Skin epidermis (tissue), 12 donors: ENCODE measurements at regions not wholly inside any gene's neighbourhood (a gene's known extent, or its start where the extent isn't known, plus 50 kb on each side); places are given as distances from the start of the nearest gene placed in this dataset.

Source experiments
- H3K27ac ChIP-seq, 21 experiments: fragments of 200-600 bp; sonication (generic) in 11 of 21; one replicate each; pipeline ENCODE4 v1.5.0; 2020; ENCODE audit warnings: mild to moderate bottlenecking in 3 of 21, inconsistent platforms in 2 of 21, moderate library complexity in 2 of 21
- H3K4me3 ChIP-seq, 7 experiments: fragments of 200-600 bp; sonication (generic) in 2 of 7; one replicate each; pipeline ENCODE4 v1.5.0; 2020; ENCODE audit warnings: inconsistent platforms in 2 of 7, mild to moderate bottlenecking in 2 of 7, moderate library complexity in 1 of 7

DNA sequence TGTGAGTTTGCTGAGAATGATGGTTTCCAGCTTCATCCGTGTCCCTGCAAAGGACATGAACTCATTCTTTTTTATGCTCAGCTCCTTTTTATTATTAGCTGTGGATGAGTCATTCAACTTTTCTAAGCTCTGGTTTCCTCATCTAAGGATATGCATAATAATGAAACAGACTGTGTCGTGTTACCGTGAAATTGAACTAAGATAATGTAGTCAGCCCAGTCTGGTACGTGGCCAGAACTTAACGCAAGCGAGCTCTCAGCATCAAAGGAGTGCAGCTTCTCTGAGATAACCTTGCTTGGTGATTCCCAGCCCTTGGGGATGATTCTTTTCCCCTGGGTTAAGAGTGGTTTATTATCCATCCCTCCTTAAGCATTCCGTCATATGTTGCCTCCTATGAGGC, 454.3 kb upstream of the EEF2KMT start:
- H3K27ac ChIP-seq: no peak overlapping the region
- H3K4me3 ChIP-seq: no peak overlapping the region

DNA sequence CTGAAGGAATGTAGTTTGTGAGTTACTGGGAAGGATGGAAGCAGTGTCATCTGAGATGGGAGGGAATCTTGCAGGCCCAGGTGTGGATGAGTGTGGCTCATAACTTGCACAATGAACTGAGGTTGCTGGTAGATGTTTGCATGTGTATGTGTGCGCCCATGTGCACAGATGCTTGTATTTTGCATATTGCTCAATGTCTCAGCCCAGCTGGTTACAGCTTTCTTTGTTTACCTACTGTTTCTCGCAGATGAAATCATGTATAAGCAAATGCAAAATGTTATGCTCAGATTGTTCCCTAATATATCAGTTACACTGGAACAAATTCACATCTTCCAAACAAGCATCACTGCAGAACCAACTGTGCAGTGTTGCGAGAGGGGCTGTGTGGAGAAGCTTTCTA, 452.2 kb upstream of the EEF2KMT start:
- H3K27ac ChIP-seq: no peak overlapping the region
- H3K4me3 ChIP-seq: no peak overlapping the region

DNA sequence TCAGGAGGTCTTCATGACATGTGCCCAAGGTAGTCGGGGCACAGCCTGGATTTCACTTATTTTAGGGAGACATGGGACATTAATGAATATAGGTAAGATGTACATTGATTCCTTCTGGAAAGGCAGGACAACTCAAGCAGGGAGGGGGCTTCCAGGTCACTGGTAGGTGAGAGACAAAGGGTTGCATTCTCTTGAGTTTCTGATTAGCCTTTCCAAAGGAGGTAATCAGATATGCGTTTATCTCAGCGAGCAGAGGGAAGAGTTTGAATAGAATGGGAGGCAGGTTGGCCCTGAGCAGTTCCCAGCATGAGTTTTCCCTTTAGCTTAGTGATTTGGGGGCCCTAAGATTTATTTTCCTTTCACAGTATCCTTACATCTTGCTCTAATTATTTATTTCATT, 443.8 kb upstream of the EEF2KMT start:
- Histone ChIP-seq H3K4me3 (no peak overlapping the region), H3K27ac (no peak overlapping the region)

DNA sequence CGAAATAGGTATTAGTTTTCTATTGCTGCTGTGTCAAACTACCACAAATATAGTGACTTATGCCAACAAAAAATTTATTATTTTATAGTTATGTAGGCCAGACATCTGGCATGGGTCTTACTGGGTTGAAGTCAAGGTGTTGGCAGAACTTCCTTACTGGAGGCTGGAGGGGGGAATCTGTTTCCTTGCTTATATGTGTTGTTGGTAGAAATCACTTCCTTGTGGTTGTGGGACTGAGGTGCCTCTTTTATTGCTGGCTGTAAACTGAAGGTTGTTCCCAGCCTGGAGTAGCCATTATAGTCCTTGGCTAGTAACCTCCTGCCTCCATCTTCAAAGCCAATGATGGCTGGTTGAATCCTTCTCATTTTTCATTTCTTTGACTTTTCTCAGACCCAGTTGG, 439.8 kb upstream of the EEF2KMT start:
- Histone ChIP-seq H3K4me3 (no peak overlapping the region), H3K27ac (no peak overlapping the region)

DNA sequence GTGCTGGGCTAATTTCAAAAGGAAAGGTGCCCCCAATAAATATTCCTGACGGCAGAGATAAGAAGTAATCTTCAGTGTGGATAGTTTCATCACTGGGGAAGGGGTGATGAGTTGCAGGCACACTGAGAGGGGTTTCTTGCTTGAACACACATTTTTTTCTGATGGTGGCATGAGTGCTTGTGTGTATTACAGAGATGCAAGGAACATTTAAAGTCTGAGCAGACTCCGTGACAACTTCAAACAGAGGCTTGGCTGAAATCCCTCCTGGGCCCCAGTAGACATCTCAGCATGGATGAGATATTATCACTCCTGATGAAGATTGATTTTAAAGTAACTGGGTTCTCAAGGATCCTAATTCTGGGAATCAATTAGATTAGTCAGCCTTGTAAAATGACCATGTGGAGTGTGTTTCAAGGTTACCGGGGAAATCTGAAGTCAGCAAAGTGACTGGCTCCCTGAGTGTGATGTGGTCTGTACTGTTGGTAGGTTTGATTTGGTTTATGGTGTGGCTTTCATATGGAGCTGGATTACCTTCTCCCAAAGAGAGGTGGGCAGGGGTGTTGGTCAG, 435.8 kb upstream of the EEF2KMT start:
- Histone ChIP-seq H3K27ac (no peak overlapping the region), H3K4me3 (no peak overlapping the region)

DNA sequence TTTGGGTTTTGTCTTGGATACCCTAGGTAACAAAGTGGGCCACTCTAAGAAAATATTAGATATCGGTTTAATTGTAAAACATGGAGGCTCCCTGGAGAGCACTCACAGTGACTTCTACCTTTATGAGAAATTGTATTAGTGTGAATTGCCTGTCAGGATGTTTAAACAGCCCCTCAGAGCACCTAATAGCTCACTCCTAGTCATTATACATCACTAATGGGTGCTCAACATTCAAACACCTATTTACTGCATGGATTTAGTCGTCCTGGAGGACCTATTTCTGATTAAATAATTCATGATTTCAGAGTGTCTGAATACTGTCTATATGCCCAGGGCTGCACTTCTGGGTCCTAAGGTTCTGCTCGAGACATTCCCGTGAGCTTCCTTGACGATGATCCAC, 430.2 kb upstream of the EEF2KMT start:
- no peak overlapping the region for H3K4me3 ChIP-seq
- no peak overlapping the region for H3K27ac ChIP-seq

DNA sequence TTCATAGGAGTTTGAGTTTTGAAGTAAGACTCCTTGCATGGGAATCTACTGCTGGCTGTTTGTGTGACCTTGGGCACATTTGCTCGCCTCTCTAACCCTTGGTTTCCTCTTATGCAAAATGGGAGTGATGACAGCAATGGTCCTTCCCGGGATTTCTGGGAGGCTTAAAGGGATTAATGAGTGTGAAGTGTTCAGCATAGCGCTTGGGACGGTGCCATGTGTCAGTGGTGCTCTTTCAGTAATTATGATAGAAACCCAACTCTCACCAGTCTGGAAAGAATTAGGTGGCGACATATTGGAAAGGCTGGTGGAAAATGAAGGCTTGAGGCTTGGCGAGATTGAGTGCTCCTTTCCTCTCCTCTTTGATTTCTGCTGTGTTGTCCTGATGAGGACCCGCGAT, 429.2 kb upstream of the EEF2KMT start:
- Histone ChIP-seq H3K4me3 (no peak overlapping the region), H3K27ac (no peak overlapping the region)

DNA sequence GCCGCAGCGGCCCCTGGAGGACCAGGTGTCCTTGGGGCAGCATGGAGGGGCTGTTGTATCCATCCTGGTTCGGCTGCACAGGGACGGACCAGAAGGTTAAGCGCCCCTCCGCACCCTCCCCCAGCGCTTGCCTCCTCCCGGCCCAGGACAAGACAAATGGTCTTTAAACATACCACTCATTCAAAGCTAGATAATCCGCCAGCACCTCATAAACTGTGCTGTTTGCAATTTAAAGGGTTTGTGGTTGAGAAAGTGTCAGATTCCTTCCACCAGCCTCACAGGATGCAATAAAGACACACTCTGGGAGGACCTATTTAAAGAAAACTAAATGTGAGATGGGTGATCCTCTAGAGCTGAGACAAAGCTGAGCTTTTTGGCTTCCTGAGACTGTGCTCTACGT, 426.2 kb upstream of the EEF2KMT start:
- H3K27ac ChIP-seq: no peak overlapping the region
- H3K4me3 ChIP-seq: no peak overlapping the region

DNA sequence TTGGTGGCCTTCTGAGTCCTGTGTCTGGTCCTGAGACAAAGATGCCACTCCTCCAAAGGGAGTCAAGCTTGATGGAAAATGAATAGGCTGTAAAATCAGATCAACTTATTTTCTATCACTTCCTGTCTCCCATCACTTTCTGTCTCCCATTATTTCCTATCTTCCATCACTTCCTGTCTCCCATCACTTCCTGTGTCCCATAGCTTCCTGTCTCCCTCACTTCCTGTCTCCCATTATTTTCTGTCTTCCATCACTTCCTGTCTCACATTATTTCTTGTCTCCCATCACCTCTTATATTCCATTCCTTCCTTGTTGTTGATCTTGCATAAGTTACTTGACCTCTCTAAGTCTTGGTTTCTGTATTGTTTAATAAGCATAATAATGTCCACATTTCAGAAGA, 418.5 kb upstream of the EEF2KMT start:
- H3K27ac ChIP-seq: no peak overlapping the region
- no peak overlapping the region for H3K4me3 ChIP-seq

DNA sequence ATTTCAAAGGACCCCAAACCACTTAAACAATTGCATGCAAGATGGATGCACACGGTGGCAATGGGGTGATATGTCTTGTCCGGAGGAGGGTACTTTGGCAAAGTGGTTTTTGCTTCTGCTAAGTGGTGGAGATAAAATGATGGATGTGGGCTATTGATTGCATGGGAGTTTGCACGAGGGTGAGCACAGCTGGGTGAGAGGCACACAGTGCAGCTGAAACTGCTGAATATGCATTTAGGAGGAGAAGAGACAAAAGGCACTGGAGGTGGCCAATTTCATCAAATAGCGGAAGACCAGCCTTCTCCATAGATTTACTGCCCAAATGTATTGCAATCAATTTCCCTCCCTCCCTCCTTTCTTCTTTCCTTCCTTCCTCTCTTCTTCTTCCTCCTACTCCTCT, 414.4 kb upstream of the EEF2KMT start:
- Histone ChIP-seq H3K27ac (no peak overlapping the region), H3K4me3 (no peak overlapping the region)

DNA sequence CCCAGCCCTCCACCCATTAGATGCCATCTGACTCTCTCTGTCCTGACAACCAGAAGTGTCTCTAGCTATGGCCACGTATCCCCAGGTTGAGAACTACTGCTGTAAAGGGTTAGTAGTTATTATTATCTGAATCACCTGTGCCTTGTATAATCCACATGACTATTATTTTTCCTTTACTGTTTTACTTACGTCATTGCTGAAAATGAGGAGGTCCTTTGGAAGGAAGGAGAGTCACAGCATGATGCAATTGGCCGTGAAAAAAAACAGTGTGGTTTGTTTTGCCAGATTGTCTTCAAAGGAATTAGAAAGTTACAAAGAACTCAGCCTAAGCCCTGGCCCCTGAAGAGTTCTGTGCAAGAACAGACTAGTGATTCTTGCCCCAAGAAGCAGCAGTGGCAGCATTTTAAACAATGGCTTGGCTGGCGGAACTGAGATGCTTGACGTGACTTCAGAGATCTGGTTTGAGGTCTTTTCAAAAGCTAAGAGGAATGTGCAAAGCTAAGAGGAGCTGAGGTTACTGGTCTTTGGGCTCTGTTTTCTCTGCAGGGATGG, 413.3 kb upstream of the EEF2KMT start:
- no peak overlapping the region for H3K27ac ChIP-seq
- H3K4me3 ChIP-seq: no peak overlapping the region

DNA sequence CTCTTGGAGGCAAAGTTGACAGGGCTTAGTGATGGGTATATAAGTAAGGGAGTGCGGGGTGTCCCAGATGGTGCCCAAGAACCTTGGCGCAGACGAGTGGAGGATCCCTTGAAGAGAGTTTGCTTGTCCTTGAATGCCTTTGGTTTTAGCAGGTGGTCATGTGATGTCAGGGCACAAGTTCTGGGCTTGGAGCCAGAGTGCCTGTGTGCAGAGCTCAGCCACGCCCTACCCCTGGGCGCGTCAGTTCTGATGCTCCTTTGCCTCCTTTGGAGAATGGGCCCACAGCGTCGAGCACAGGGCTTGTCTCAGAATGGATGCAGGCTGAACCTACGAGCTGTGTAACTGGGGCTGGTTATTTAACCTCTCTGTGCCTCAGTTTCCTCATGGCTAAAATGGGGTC, 412.2 kb upstream of the EEF2KMT start:
- peak overlapping the region in 1 of 21 experiments; percentile 34 for H3K27ac ChIP-seq
- no peak overlapping the region for H3K4me3 ChIP-seq

DNA sequence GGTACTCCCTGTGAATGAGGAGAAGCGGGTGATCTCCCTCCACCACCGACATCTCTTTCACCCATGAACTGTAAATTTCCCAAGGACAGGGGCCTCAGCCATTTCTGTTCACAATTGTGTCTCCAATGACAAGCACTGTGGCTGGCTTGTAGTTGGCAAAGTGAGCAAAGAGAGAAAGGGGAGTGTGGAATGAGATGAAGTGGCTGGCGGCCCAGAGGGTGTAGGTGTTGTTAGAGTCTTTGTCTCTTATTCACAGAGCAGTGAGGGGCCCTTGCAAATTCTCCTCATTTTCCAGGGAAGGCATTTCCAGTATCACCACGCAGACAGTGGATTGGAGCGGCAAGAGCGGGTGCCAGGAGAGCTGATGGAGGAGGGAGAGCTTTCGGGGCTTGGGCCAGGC, 411.7 kb upstream of the EEF2KMT start:
- peak overlapping the region in 1 of 21 experiments; percentile 21 for H3K27ac ChIP-seq
- H3K4me3 ChIP-seq: no peak overlapping the region

DNA sequence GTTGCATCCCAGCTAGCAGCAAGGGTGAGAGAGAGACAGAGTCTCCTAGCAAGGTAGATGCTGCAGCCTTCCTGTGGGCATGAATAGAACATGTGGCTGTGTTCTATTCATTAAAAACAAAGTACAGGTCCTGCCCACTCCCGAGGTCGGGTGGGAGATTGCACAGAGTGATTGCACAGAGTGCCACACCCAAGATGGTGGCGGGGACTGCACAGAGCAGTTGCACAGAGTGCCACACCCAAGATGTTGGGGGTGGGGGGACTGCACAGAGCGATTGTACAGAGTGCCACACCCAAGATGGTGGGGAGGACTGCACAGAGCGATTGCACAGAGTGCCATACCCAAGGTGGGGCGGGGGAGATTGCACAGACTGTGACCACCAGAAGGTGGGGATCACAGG, 410.8 kb upstream of the EEF2KMT start:
- Histone ChIP-seq H3K4me3 (no peak overlapping the region), H3K27ac (no peak overlapping the region)

DNA sequence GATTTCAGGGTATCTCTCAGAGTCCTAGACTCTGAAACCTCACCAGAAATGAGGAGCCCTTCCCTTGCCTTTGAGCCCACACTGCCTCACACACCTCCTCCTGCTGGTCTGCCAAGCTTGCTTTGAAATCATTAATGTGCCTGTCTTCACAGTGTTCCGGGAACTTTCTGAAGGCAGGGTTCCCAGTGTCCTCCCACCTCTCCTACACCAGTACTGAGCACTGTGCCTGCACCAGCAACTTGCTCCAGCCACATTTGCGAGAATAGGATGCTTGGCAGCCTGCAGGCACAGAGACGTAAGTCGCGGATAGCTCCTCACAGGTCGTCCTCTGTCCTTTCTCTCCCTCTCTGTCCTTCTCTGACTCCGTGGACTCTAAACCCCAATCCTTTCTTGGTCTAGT, 408.4 kb upstream of the EEF2KMT start:
- H3K4me3 ChIP-seq: no peak overlapping the region
- H3K27ac ChIP-seq: no peak overlapping the region

DNA sequence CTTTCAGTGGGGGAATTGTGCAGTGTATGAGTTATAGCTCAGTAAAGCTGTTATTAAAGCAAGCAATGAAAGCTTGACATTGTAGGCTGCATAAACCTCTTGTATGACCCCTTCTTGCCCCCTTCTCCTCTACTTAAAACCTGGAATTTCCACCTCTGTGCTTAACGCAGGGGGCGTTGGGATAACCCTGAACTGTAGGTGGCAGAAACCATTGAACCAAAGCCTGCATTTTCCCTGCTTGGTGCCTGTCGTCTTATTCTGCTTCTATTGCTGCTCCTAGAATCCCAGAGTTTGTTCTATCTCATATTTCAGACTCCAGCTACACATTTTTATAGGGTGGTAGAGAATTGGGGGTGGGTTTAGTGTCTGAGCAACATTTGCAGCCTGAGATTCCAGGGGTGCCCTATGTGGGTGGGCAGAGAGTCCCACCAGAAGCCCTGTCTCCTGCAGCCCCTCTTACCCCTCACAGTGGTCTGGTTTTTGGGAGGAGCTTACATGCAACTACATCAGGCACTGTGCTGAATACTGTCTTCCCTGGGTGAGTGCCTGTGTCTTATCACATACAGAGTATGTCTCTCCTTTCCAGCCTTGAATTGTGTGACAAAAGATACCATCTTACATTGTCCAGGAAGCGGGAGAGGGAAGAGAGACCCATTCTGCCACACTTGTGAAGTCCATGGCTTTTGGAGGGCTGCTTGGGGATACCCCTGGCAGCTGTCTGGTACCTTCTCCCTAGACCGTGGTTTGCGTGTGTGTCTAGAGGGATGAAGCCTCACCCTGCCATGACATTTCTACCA, 407.7 kb upstream of the EEF2KMT start:
- no peak overlapping the region for H3K4me3 ChIP-seq
- no peak overlapping the region for H3K27ac ChIP-seq

DNA sequence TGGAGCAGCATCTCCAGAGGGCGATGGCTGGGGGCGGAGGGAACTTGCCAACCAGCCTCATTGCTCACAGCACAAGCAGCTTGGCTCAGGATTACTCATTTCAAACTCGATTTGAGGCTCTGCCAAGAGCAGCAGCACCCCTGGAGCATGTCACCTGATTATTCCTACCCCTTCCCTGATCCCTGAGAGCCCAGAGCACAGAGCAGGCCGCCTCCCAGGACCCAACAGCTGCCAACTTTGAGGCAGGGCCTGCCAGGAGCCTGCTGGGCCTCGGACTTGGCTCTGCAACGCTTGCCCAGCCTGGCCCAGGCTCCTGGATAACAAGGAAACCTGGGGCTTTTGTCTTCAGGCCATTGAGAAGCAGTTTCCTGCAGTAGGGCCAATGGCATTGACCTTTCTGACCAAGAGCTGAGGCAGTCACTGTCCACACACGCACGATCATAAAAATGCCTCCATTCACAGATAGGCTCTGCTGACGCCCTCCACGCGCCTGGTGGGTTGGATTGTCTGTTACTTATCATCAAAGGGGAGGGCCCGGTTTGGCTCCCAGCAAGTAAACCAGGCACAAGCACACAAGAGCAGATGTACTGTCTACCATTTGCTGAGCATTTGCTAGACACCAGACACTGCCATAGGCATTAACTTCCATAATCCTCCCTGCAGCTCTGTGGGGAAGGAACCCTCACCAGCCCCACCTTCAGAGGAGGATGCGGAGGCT, 406.6 kb upstream of the EEF2KMT start:
- no peak overlapping the region for H3K4me3 ChIP-seq

DNA sequence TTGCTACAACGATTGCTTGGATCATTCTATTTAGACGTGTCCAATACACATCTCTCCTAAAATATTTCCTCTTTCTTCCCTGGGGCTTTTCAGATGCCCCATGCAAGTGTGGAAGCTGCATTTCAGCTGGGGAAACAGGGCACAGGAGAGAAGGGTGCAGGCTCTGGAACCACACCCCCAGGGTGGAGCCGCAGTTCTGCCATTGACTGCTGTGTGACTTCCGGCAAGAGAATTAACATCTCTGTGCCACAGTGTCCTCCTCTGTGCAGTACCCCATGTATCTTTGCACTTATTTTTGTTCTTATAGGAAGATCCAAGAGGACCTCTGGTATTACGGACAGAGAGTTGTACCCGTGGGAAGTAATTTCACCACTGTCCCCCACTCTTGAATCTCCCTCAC, 405.3 kb upstream of the EEF2KMT start:
- Histone ChIP-seq H3K27ac (no peak overlapping the region), H3K4me3 (no peak overlapping the region)

More for the DNA sequence above, 406.6 kb upstream of the EEF2KMT start:
- no peak overlapping the region for H3K27ac ChIP-seq

DNA sequence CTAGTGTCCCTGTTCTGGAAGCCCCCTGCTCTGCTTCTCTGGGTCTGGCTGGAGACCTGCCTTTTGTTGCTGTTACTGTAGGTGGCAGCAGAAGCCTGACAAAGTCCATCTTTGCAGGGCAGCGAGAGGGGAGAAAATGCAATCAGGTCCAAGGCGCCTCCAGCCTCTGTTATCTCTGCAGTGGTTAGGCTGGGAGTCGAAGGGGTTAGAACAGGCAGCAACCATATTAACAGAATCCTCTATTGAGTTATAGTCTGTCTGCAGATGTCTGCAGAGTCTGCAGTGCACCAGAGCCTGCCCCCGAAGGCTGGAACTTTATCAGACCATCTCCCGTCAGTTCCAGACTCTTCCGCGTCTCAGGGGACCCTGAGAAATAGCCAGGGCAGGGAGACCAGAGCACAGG, 404.9 kb upstream of the EEF2KMT start:
- Histone ChIP-seq H3K4me3 (no peak overlapping the region), H3K27ac (no peak overlapping the region)

DNA sequence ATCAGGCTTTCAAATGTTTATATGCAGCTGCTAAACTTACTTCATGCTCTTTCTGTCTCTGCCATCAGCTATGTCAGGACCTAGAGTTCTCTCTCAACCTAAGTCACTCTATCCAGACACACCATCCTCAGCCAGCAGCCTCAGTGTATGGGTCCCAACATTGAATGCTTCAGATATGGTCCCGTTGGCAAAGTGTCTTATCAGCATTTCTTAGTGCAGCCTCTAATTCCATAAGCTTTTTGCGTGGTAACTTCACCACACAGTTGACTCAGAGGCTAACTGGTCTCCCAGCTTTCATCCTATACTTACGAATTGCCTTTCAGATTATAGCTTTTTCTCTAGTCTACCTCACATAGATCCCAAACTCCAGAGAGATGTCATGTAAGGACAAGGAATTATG, 402.9 kb upstream of the EEF2KMT start:
- Histone ChIP-seq H3K4me3 (no peak overlapping the region), H3K27ac (no peak overlapping the region)

DNA sequence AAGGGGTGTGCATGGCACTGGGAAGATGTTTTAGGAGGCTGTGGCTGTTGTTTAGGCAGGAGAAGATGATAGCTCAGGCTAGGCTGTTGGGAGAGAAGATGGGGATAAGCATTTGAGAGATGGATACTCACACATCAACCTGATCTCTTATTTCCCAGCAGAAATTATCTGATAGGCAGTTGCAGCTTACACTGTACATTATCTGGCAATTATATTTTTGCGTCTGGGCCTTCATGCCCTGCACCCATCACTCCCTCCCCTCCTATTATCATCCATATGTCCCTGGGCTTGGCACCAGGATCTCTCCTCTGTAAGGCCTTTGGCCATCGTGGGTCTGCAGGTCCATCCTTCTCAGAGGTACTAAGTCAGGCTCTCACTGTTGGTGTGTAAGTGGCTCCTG, 401.0 kb upstream of the EEF2KMT start:
- no peak overlapping the region for H3K4me3 ChIP-seq
- no peak overlapping the region for H3K27ac ChIP-seq
